Upper lobe of left lung (tissue), 6 donors: ENCODE measurements at regions not wholly inside any gene's neighbourhood (a gene's known extent, or its start where the extent isn't known, plus 50 kb on each side); places are given as distances from the start of the nearest gene placed in this dataset.
"Not testable (repeated sequence)": the region's sequence is repeated elsewhere in the genome, so short reads cannot be mapped to it uniquely, and the experiment has no call there.

Experiments
- ATAC-seq, 2 donors: fragments of 200-7000 bp; cut with Tn5 transposase; one replicate each; pipeline ENCODE4 v1.9.1; 2022; ENCODE audit warnings: mild to moderate bottlenecking in 2 of 2, moderate library complexity in 2 of 2; ENCODE audit not compliant: low FRiP score in 2 of 2
- DNase-seq, 2 donors: peaks; one replicate each; pipeline ENCODE4 v3.0.0-alpha.2; 2019 to 2020
- H3K27ac ChIP-seq, 4 donors: fragments of 200-600 bp; sonication (generic); one replicate each; pipeline ENCODE4 v1.5.1; 2016 to 2019
- H3K27me3 ChIP-seq, 4 donors: fragments of 200-600 bp; sonication (generic); one replicate each; pipeline ENCODE4 v1.5.1; 2017 to 2019
- H3K36me3 ChIP-seq, 4 donors: fragments of 200-600 bp; sonication (generic); one replicate each; pipeline ENCODE4 v1.5.1; 2016 to 2019
- H3K4me1 ChIP-seq, 4 donors: fragments of 200-600 bp; sonication (generic); one replicate each; pipeline ENCODE4 v1.5.1; 2018 to 2019
- H3K4me3 ChIP-seq, 4 donors: fragments of 200-600 bp; sonication (generic); one replicate each; pipeline ENCODE4 v1.5.1; 2017 to 2019; ENCODE audit warnings: mild to moderate bottlenecking in 2 of 4, moderate library complexity in 1 of 4
- H3K9me3 ChIP-seq, 4 donors: fragments of 200-600 bp; sonication (generic); one replicate each; pipeline ENCODE4 v1.5.1; 2018 to 2019
- CTCF ChIP-seq, 6 experiments: fragments of 450-650 bp in 4 of 6; fragments of 200-600 bp in 2 of 6; sonication (generic) in 2 of 6; IDR thresholded peaks; one replicate each; pipeline ENCODE4 v1.5.1; 2016 to 2019; ENCODE audit warnings: antibody characterized with exemption in 6 of 6
- EP300 ChIP-seq, 4 donors: sonication (generic); formaldehyde crosslinking; IDR thresholded peaks; one replicate each; pipeline ENCODE4 v1.5.1; 2017; ENCODE audit warnings: antibody characterized with exemption in 4 of 4, control low read depth in 2 of 4
- POLR2A ChIP-seq, 4 donors: fragments of 450-650 bp; IDR thresholded peaks; one replicate each; pipeline ENCODE4 v1.5.1; 2016 to 2017; ENCODE audit warnings: antibody characterized with exemption in 4 of 4, mild to moderate bottlenecking in 2 of 4
- POLR2AphosphoS5 ChIP-seq, 2 donors: sonication (generic); formaldehyde crosslinking; IDR thresholded peaks; one replicate each; pipeline ENCODE4 v1.5.1; 2017; ENCODE audit warnings: antibody characterized with exemption in 2 of 2
- WGBS, 2 donors: methylation state at CpG; one replicate each; pipeline ENCODE4 v1.1.5; 2017 to 2018; 5-methylcytosine and 5-hydroxymethylcytosine counted together
- donor health status: DM: no; HTN: no; CAD: no; lungs with moderate emphysema.
- donor health status: DM: no; HTN: yes; CAD: no; lungs with severe emphysema.

GRCh38 chr13:65275838-65276630, 1954.1 kb downstream of the PCDH9 start:
- ATAC-seq (no peak), DNase-seq (no peak)
- WGBS, 2 donors = 75 to 76% methylated on average over 5 of the region's 5 CpGs
- no peak overlapping the region for H3K4me3 ChIP-seq
- no peak for TF ChIP-seq POLR2AphosphoS5 (IDR thresholded peaks at IDR 0.05)
- TF ChIP-seq CTCF (IDR thresholded peaks at IDR 0.05) = no peak
- TF ChIP-seq EP300 (IDR thresholded peaks at IDR 0.05) = no peak
- TF ChIP-seq POLR2A (IDR thresholded peaks at IDR 0.05) = no peak
- no peaks in the 10 kb centered on the region for H3K27me3 ChIP-seq
- no peaks in the 10 kb centered on the region for H3K36me3 ChIP-seq
- H3K27ac ChIP-seq = no peak overlapping the region
- peaks cover 0 to 20% (median 13%) of the 10 kb centered on the region in 4 donors for H3K9me3 ChIP-seq
- no peaks in the 10 kb centered on the region for H3K4me1 ChIP-seq

DNA sequence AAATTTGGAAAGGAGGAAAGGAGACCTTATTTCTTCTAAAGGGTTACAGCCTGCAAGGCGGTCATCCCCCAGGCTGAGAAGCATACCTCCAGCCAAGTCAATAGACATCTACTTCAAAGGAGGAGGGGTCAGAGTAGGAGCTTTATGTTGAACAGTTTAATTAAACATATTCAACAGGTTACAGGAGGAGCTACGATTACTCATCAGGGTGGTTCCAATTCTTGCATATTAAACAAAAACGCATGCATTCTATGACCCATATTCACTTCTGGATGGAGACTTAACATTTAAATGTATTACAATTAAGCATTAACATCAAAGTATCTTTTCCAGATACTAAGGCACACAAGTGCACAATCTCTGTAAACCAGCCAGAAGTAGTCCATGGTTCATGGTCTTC, 1955.0 kb downstream of the PCDH9 start:
- no peak for DNase-seq
- Histone ChIP-seq H3K4me3 (no peak overlapping the region), H3K27ac (no peak overlapping the region), H3K27me3 (no peaks in the 10 kb centered on the region), H3K4me1 (no peaks in the 10 kb centered on the region), H3K9me3 (peaks cover 0 to 20% (median 13%) of the 10 kb centered on the region in 4 donors), H3K36me3 (no peaks in the 10 kb centered on the region)
- no peak for TF ChIP-seq POLR2A (IDR thresholded peaks at IDR 0.05)
- no peak for TF ChIP-seq CTCF (IDR thresholded peaks at IDR 0.05)
- no peak for TF ChIP-seq EP300 (IDR thresholded peaks at IDR 0.05)
- TF ChIP-seq POLR2AphosphoS5 (IDR thresholded peaks at IDR 0.05) = no peak
- 86 to 96% methylated on average over 3 of the region's 3 CpGs for WGBS, 2 donors
- no peak for ATAC-seq

DNA sequence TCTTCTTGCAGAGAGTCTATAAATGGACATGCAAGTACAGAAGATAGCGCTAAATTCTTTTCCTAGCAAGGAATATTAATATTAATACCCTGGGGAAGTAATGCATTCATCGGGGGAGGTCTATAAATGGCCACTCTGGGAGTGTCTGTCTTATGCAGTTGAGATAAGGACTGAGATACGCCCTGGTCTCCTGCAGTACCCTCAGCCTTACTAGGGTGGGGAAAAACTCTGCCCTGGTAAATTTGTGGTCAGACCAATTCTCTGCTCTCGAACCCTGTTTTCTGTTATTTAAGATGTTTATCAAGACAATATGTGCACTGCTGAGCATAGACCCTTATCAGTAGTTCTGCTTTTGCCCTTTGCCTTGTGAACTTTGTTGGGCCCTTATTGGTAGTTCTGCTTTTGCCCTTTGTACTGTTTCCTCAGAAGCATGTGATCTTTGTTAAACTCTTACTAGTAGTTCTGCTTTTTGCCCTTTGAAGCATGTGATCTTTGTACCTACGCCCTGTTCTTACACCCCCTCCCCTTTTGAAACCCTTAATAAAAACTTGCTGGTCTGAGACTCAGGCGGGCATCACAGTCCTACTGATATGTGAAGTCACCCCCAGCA, 1956.2 kb downstream of the PCDH9 start:
- not testable (repeated sequence) for H3K36me3 ChIP-seq, DNase-seq, H3K4me3 ChIP-seq, H3K27ac ChIP-seq, H3K27me3 ChIP-seq, ATAC-seq, H3K4me1 ChIP-seq
- peaks cover 0 to 20% (median 13%) of the 10 kb centered on the region in 4 donors for H3K9me3 ChIP-seq
- WGBS, 2 donors = 87% methylated on average over 6 of the region's 6 CpGs

GRCh38 chr13:65268009-65268408, 1962.1 kb downstream of the PCDH9 start:
- Histone ChIP-seq H3K27ac (no peak overlapping the region), H3K27me3 (no peaks in the 10 kb centered on the region), H3K4me3 (no peak overlapping the region), H3K4me1 (no peaks in the 10 kb centered on the region), H3K36me3 (no peaks in the 10 kb centered on the region), H3K9me3 (peaks cover 0 to 2% (median 0%) of the 10 kb centered on the region in 4 donors)
- no peak for TF ChIP-seq POLR2AphosphoS5 (IDR thresholded peaks at IDR 0.05)
- no peak for TF ChIP-seq POLR2A (IDR thresholded peaks at IDR 0.05)
- no peak for TF ChIP-seq CTCF (IDR thresholded peaks at IDR 0.05)
- TF ChIP-seq EP300 (IDR thresholded peaks at IDR 0.05) = no peak
- ATAC-seq = no peak
- no peak for DNase-seq

DNA sequence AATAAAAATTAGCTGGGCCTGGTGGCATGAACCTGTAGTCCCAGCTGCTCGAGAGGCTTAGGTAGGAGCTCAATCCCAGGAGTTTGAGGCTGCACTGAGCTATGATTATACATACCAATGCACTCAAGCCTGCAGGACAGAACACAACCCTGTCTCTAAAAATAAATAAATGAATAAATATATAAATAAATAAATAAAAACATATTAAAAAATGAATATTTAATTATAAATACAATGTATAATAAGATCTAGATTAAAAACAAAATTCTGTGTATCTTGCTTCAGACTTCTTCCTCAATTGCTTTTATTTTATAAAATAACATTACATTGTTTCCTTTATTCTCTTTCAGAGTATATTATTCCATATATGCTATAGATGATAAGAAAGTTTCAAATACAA, 1964.1 kb downstream of the PCDH9 start:
- Histone ChIP-seq H3K27me3 (no peaks in the 10 kb centered on the region), H3K4me1 (no peaks in the 10 kb centered on the region), H3K4me3 (no peak overlapping the region), H3K9me3 (peaks cover 0 to 2% (median 0%) of the 10 kb centered on the region in 4 donors), H3K36me3 (no peaks in the 10 kb centered on the region), H3K27ac (no peak overlapping the region)
- no peak for TF ChIP-seq EP300 (IDR thresholded peaks at IDR 0.05)
- TF ChIP-seq CTCF (IDR thresholded peaks at IDR 0.05) = no peak
- no peak for TF ChIP-seq POLR2A (IDR thresholded peaks at IDR 0.05)
- TF ChIP-seq POLR2AphosphoS5 (IDR thresholded peaks at IDR 0.05) = no peak
- WGBS, 2 donors = 59 to 69% methylated on average over 1 of the region's 1 CpG
- DNase-seq = no peak
- no peak for ATAC-seq
